Choroid plexus epithelial cell (primary cell): ENCODE measurements at regions not wholly inside any gene's neighbourhood (a gene's known extent, or its start where the extent isn't known, plus 50 kb on each side); places are given as distances from the start of the nearest gene placed in this dataset.
"Not testable (repeated sequence)": the region's sequence is repeated elsewhere in the genome, so short reads cannot be mapped to it uniquely, and the experiment has no call there.

Source experiments
- DNase-seq: peaks from one replicate; pipeline ENCODE4 v3.0.0-alpha.2; 2010; ENCODE audit warnings: low read depth
- H3K4me3 ChIP-seq: 2 replicates; pipeline ENCODE4 v1.5.1; 2011; ENCODE audit warnings: low read depth, mild to moderate bottlenecking, control low read depth, low read length, moderate library complexity
- CTCF ChIP-seq: conservative IDR thresholded peaks from 2 replicates; pipeline ENCODE4 v1.5.1; 2011; ENCODE audit warnings: low read depth, mild to moderate bottlenecking, control low read depth, inconsistent platforms, low read length, moderate library complexity

- TF ChIP-seq CTCF: no peak
- no peak for DNase-seq
- no peak overlapping the region for H3K4me3 ChIP-seq
Observed at GRCh38 chr20:23294166-23294565, 56.4 kb upstream of the NXT1 start.

- TF ChIP-seq CTCF: no peak
- DNase-seq: no peak
- no peak overlapping the region for H3K4me3 ChIP-seq
Observed at GRCh38 chr20:23293689-23294088, 56.9 kb upstream of the NXT1 start.

GRCh38 chr20:23292311-23292710 is 58.3 kb upstream of the NXT1 start:
- DNase-seq, H3K4me3 ChIP-seq: not testable (repeated sequence)

GRCh38 chr20:23291575-23292240 is 58.9 kb upstream of the NXT1 start:
- TF ChIP-seq CTCF: no peak
- H3K4me3 ChIP-seq: no peak overlapping the region
- no peak for DNase-seq

GRCh38 chr20:23290761-23291574 is 59.6 kb upstream of the NXT1 start:
- no peak for DNase-seq
- TF ChIP-seq CTCF: no peak
- H3K4me3 ChIP-seq: no peak overlapping the region

GRCh38 chr20:23289724-23290395 is 60.7 kb upstream of the NXT1 start:
- TF ChIP-seq CTCF: no peak
- H3K4me3 ChIP-seq: no peak overlapping the region
- DNase-seq: no peak

- DNase-seq: no peak
- H3K4me3 ChIP-seq: no peak overlapping the region
- no peak for TF ChIP-seq CTCF
Observed at GRCh38 chr20:23289249-23289648, 61.3 kb upstream of the NXT1 start.
